ENCODE measurements at regions not wholly inside any gene's neighbourhood (a gene's known extent, or its start where the extent isn't known, plus 50 kb on each side); places are given as distances from the start of the nearest gene placed in this dataset.

- Mint-ChIP-seq H3K4me3 (no peak overlapping the region), H3K9me3 (no peaks in the 10 kb centered on the region), H3K27ac (ENCODE audit: unreplicated experiment) (no peak overlapping the region)
These were observed 110.4 kb upstream of the INHBA start for GRCh38 chr7:41813286-41813685.

GRCh38 chr7:41811941-41812340 is 109.1 kb upstream of the INHBA start:
- H3K27ac Mint-ChIP-seq (ENCODE audit: unreplicated experiment): no peak overlapping the region
- H3K27me3 Mint-ChIP-seq (ENCODE audit: low read depth): peaks cover 2% of the 10 kb centered on the region
- no peak overlapping the region for H3K4me3 Mint-ChIP-seq
- no peak for TF ChIP-seq CTCF (conservative IDR thresholded peaks at IDR 0.05)
- H3K4me1 Mint-ChIP-seq: peaks cover 8% of the 10 kb centered on the region
- no peaks in the 10 kb centered on the region for H3K9me3 Mint-ChIP-seq
- no peak for DNase-seq (ENCODE audit: low read depth, low spot score)
- H3K36me3 Mint-ChIP-seq (ENCODE audit: low read depth): no peaks in the 10 kb centered on the region

More at GRCh38 chr7:41813286-41813685, 110.4 kb upstream of the INHBA start:
- H3K4me1 Mint-ChIP-seq: peaks cover 7% of the 10 kb centered on the region
- DNase-seq (ENCODE audit: low read depth, low spot score): no peak
- peaks cover 2% of the 10 kb centered on the region for H3K27me3 Mint-ChIP-seq (ENCODE audit: low read depth)
- no peak for TF ChIP-seq CTCF (conservative IDR thresholded peaks at IDR 0.05)
- H3K36me3 Mint-ChIP-seq (ENCODE audit: low read depth): no peaks in the 10 kb centered on the region

- Mint-ChIP-seq H3K4me3 (no peak overlapping the region), H3K27me3 (ENCODE audit: low read depth) (no peaks in the 10 kb centered on the region), H3K4me1 (peaks cover 8% of the 10 kb centered on the region), H3K27ac (ENCODE audit: unreplicated experiment) (no peak overlapping the region), H3K9me3 (peaks cover 2% of the 10 kb centered on the region), H3K36me3 (ENCODE audit: low read depth) (no peaks in the 10 kb centered on the region)
- no peak for TF ChIP-seq CTCF (conservative IDR thresholded peaks at IDR 0.05)
- DNase-seq (ENCODE audit: low read depth, low spot score): no peak
These were observed 107.2 kb upstream of the INHBA start for GRCh38 chr7:41809940-41810576.

- H3K27me3 Mint-ChIP-seq (ENCODE audit: low read depth): no peaks in the 10 kb centered on the region
- H3K4me3 Mint-ChIP-seq: no peak overlapping the region
- H3K36me3 Mint-ChIP-seq (ENCODE audit: low read depth): no peaks in the 10 kb centered on the region
- peaks cover 2% of the 10 kb centered on the region for H3K9me3 Mint-ChIP-seq
- H3K27ac Mint-ChIP-seq (ENCODE audit: unreplicated experiment): no peak overlapping the region
- TF ChIP-seq CTCF (conservative IDR thresholded peaks at IDR 0.05): no peak
- no peak for DNase-seq (ENCODE audit: low read depth, low spot score)
- peaks cover 8% of the 10 kb centered on the region for H3K4me1 Mint-ChIP-seq
These were observed 106.6 kb upstream of the INHBA start for GRCh38 chr7:41809529-41809939.

- no peak for TF ChIP-seq CTCF (conservative IDR thresholded peaks at IDR 0.05)
- no peaks in the 10 kb centered on the region for H3K27me3 Mint-ChIP-seq (ENCODE audit: low read depth)
- H3K36me3 Mint-ChIP-seq (ENCODE audit: low read depth): no peaks in the 10 kb centered on the region
- H3K4me1 Mint-ChIP-seq: peaks cover 8% of the 10 kb centered on the region
- DNase-seq (ENCODE audit: low read depth, low spot score): no peak
- no peak overlapping the region for H3K27ac Mint-ChIP-seq (ENCODE audit: unreplicated experiment)
- peaks cover 2% of the 10 kb centered on the region for H3K9me3 Mint-ChIP-seq
- H3K4me3 Mint-ChIP-seq: no peak overlapping the region
These were observed 106.2 kb upstream of the INHBA start for GRCh38 chr7:41809116-41809515.

Measured in neural crest cell (in vitro differentiated cells).